MM.1S (cell line): ENCODE measurements at regions not wholly inside any gene's neighbourhood (a gene's known extent, or its start where the extent isn't known, plus 50 kb on each side); places are given as distances from the start of the nearest gene placed in this dataset.

Experiments
- CTCF ChIP-seq: fragments of 300-600 bp; sonication (generic); IDR thresholded peaks from 2 replicates; pipeline ENCODE4 v1.5.1; 2016; ENCODE audit warnings: antibody characterized with exemption, low read length, mixed read lengths
- EZH2 ChIP-seq: fragments of 300-600 bp; sonication (generic); optimal IDR thresholded peaks from 2 replicates; pipeline ENCODE3; 2017; ENCODE audit warnings: low read depth, mild to moderate bottlenecking, antibody characterized with exemption, low read length, mixed read lengths
- EZH2phosphoT487 ChIP-seq: fragments of 300-600 bp; sonication (generic); IDR thresholded peaks from 2 replicates; pipeline ENCODE4 v1.6.1; 2018; ENCODE audit warnings: antibody characterized with exemption, low read length

GRCh38 chr1:242876030-242876429, 351.5 kb upstream of the PLD5 start:
- TF ChIP-seq CTCF (no peak), EZH2phosphoT487 (no peak), EZH2 (no peak)
